Right lobe of liver (tissue), 6 donors: ENCODE measurements at regions not wholly inside any gene's neighbourhood (a gene's known extent, or its start where the extent isn't known, plus 50 kb on each side); places are given as distances from the start of the nearest gene placed in this dataset.
A peak's percentile ranks its signal among the peaks of the same experiment; 100 is the strongest.

ENCODE experiments used
- ATAC-seq, 4 donors: fragments of 200-7000 bp; cut with Tn5 transposase; one replicate each; pipeline ENCODE4 v1.9.1; 2020; ENCODE audit warnings: mild to moderate bottlenecking in 4 of 4, moderate library complexity in 4 of 4
- DNase-seq, 3 donors: peaks; one replicate each; pipeline ENCODE4 v3.0.0-alpha.2; 2020
- H3K27ac ChIP-seq, 3 donors: fragments of 200-600 bp; one replicate each; pipeline ENCODE4 v1.8.0; 2022
- H3K27me3 ChIP-seq, 2 donors: fragments of 200-600 bp; one replicate each; pipeline ENCODE4 v1.8.0; 2022
- H3K36me3 ChIP-seq, 4 donors: fragments of 200-600 bp; sonication (generic) in 1 of 4; one replicate each; pipeline versions ENCODE4 v1.5.1 to v1.8.0; 2017 to 2022; ENCODE audit warnings: control low read depth in 1 of 4
- H3K4me1 ChIP-seq, 4 donors: fragments of 200-600 bp; sonication (generic) in 1 of 4; one replicate each; pipeline versions ENCODE4 v1.5.1 to v1.8.0; 2017 to 2022; ENCODE audit warnings: control low read depth in 1 of 4
- H3K4me3 ChIP-seq, 3 donors: fragments of 200-600 bp; one replicate each; pipeline ENCODE4 v1.8.0; 2022
- H3K9me3 ChIP-seq, 4 donors: fragments of 200-600 bp; sonication (generic) in 1 of 4; one replicate each; pipeline versions ENCODE4 v1.5.1 to v1.8.0; 2017 to 2022; ENCODE audit warnings: control low read depth in 1 of 4
- POLR2A ChIP-seq: fragments of 450-650 bp; IDR thresholded peaks from one replicate; pipeline ENCODE4 v1.6.1; 2017; ENCODE audit warnings: antibody characterized with exemption, mild to moderate bottlenecking
- WGBS: methylation state at CpG from one replicate; pipeline ENCODE4 v1.1.6; 2018; ENCODE audit warnings: low coverage, low lambda C conversion rate; ENCODE audit not compliant: insufficient coverage; ENCODE audit errors: missing lambda C conversion rate; 5-methylcytosine and 5-hydroxymethylcytosine counted together
- intact Hi-C, 2 donors: fragments of 100-400 bp; cut with DNase I; formaldehyde crosslinking; loops; one replicate each; pipeline versions ENCODE4 v1.11.2 to v1.14.1; 2022
- TF ChIP-seq, protein P1 (sequence below), 4 donors: fragments of 200-600 bp in 3 of 4; fragments of 450-650 bp in 1 of 4; IDR thresholded peaks; one replicate each; pipeline versions ENCODE4 v1.5.1 to v1.8.0; 2016 to 2022; ENCODE audit warnings: antibody characterized with exemption in 4 of 4, mild to moderate bottlenecking in 2 of 4
- donor health status: DM: no; HTN: yes; CAD: no.
- donor health status: DM: no; HTN: no; CAD: no.
- donor health status: DM: no; HTN: no; CAD: no.
- donor health status: DM: no; HTN: yes; CAD: no.
- donor health status: DM: no; HTN: yes; CAD: no.

DNA sequence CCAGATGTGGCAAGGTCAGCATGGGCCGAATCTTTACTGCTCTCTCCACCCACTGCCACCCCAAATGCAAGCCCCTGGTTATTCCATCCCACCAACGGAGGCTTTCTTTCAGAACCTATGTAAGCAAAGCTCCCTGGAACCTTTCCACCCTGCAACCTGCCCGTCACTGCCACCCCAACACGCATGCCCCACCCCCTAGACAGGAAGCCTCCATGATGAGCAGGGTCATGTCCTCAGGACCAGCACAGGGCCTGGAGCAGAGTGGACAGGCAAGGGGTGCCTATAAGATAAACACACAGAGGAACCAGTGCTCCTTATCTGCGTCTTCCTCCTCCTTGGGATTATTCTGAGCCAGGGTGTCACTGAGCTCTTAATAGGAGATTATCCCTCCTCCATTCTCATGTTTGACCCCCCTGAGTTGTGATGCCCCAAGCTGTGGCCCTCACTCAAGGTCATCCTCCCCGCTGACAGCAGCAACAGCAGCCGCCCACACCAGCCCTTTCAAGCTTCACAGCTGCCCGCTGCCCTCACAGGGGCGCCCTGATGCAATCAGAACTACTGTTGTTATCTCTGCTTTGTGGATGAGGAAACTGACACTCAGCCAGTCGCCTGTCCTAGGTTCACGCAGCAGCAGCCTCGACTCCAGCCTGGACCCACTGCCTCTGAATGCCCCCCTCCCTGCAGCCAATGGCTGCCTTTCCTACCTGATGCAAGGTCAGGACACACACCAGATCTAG is 647.3 kb downstream of the TBC1D22A start:
- DNase-seq: peak in 1 of 3 donors; percentile 37
- H3K4me1 ChIP-seq: no peaks in the 10 kb centered on the region
- H3K4me3 ChIP-seq: no peak overlapping the region
- intact Hi-C loops: no loop called here
- H3K27me3 ChIP-seq: no peaks in the 10 kb centered on the region
- H3K36me3 ChIP-seq: no peaks in the 10 kb centered on the region
- H3K27ac ChIP-seq: no peak overlapping the region
- WGBS: 36% methylated on average over 7 of the region's 12 CpGs
- no peak for ATAC-seq
- H3K9me3 ChIP-seq: no peaks in the 10 kb centered on the region
- no peak for TF ChIP-seq POLR2A
- TF ChIP-seq, protein P1, sequence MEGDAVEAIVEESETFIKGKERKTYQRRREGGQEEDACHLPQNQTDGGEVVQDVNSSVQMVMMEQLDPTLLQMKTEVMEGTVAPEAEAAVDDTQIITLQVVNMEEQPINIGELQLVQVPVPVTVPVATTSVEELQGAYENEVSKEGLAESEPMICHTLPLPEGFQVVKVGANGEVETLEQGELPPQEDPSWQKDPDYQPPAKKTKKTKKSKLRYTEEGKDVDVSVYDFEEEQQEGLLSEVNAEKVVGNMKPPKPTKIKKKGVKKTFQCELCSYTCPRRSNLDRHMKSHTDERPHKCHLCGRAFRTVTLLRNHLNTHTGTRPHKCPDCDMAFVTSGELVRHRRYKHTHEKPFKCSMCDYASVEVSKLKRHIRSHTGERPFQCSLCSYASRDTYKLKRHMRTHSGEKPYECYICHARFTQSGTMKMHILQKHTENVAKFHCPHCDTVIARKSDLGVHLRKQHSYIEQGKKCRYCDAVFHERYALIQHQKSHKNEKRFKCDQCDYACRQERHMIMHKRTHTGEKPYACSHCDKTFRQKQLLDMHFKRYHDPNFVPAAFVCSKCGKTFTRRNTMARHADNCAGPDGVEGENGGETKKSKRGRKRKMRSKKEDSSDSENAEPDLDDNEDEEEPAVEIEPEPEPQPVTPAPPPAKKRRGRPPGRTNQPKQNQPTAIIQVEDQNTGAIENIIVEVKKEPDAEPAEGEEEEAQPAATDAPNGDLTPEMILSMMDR (IDR thresholded peaks at IDR 0.05): no peak

DNA sequence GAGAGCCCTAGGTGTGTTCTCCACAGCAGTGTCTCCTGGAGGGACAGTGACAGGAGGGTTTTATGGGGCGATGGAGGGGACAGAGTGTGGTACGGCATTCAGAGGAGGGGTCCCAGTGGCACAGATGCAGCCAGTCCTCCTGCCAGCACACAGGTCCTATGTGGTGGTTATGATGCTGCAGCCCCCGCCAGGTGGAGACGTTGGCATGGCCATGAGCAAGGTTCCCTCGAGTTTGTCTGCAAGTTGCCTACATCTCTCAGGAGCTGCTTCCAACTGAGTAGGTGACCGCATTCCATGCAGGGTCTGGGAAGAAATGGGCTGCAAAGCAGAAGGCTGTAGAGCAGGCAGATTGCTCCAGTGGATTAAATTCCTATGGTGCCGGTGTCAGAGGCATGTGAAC is 646.0 kb downstream of the TBC1D22A start:
- H3K4me3 ChIP-seq: no peak overlapping the region
- H3K27me3 ChIP-seq: no peaks in the 10 kb centered on the region
- H3K9me3 ChIP-seq: no peaks in the 10 kb centered on the region
- 42% methylated on average over 4 of the region's 7 CpGs for WGBS
- H3K4me1 ChIP-seq: no peaks in the 10 kb centered on the region
- ATAC-seq (no peak), DNase-seq (no peak)
- H3K27ac ChIP-seq: no peak overlapping the region
- intact Hi-C loops: no loop called here
- no peaks in the 10 kb centered on the region for H3K36me3 ChIP-seq
- no peak for TF ChIP-seq POLR2A
- TF ChIP-seq, protein P1 (IDR thresholded peaks at IDR 0.05): no peak

DNA sequence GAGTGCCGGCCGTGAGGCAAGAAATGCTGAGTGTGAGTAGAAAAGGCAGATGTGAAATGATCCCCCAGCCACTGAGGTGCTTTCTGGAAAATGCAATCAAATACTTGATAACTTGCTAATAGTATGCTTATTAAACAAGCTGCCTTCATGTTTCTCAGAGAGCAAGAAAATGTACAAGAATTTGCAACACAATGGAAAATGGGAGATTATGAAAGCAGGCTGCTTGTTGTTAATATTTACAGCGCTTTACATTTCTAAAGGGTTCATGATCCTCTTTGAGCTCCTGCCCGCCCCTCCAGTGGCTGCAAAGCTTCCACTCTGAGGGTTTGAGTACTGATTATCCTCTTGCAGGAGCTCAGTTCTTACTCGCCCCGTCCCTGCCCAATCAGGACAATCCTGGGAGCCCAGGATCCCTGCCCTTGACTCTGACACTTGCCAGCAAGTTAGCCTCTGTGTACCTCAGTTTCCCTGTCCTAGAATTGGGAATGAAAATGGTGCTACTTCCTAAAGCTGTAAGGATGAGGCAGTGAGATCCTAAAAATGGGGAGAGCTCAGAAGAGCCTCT is 645.1 kb downstream of the TBC1D22A start:
- DNase-seq (no peak), ATAC-seq (no peak)
- Histone ChIP-seq H3K27ac (no peak overlapping the region), H3K36me3 (no peaks in the 10 kb centered on the region), H3K9me3 (no peaks in the 10 kb centered on the region), H3K4me3 (no peak overlapping the region), H3K27me3 (no peaks in the 10 kb centered on the region), H3K4me1 (no peaks in the 10 kb centered on the region)
- intact Hi-C loops: no loop called here
- TF ChIP-seq, protein P1 (IDR thresholded peaks at IDR 0.05): no peak
- TF ChIP-seq POLR2A: no peak
- 41% methylated on average over 6 of the region's 6 CpGs for WGBS

DNA sequence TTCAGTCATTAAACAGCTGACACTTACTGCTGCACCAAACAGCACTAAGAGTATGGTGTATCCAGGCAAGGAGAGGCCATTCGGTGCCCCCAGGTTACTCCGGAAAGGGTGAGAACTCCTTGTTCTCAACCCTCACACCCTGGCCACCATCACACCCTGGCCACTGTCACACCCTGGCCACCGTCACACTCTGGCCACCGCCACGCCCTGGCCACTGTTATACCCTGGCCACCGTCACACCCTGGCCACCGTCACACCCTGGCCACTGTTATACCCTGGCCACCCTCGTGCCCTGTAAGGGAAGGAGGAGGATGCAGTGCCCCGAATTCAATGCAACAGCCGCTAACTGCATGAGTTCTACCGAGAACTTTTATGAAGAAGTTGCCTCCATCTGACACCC is 644.4 kb downstream of the TBC1D22A start:
- ATAC-seq (no peak), DNase-seq (peak in 1 of 3 donors; percentile 23)
- no peak for TF ChIP-seq POLR2A
- TF ChIP-seq, protein P1 (IDR thresholded peaks at IDR 0.05): no peak
- no peaks in the 10 kb centered on the region for H3K27me3 ChIP-seq
- no peak overlapping the region for H3K4me3 ChIP-seq
- no peak overlapping the region for H3K27ac ChIP-seq
- H3K36me3 ChIP-seq: no peaks in the 10 kb centered on the region
- WGBS: 81% methylated on average over 5 of the region's 11 CpGs
- H3K4me1 ChIP-seq: no peaks in the 10 kb centered on the region
- H3K9me3 ChIP-seq: no peaks in the 10 kb centered on the region
- intact Hi-C loops: no loop called here
